Left renal pelvis (tissue), 4 donors: ENCODE measurements at regions not wholly inside any gene's neighbourhood (a gene's known extent, or its start where the extent isn't known, plus 50 kb on each side); places are given as distances from the start of the nearest gene placed in this dataset.

Experiments
- DNase-seq, 4 donors: peaks; one replicate each; pipeline ENCODE4 v3.0.0-alpha.2; 2013; ENCODE audit warnings: low read depth in 4 of 4, low spot score in 3 of 4

DNA sequence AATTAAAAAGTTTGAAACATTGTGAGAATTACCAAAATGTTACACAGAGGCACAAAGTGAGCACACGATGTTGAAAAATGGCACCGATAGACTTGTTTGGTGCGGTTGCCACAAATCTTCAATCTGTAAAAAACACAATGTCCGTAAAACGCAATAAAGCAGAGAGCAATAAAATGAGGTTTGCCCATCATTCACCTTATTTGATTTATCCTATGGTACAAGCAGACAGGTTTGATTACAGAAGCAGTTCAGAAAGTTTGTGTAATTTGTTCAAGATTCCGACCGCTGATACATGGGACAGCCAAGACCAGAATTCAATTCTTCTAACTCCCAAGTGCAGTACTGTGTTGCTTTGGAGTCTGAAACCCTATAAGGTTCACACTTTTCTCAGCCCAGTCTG is 318.3 kb upstream of the PROX1 start:
- DNase-seq, result no peak

GRCh38 chr1:213669964-213670691 is 317.6 kb upstream of the PROX1 start:
- DNase-seq, result no peak

- DNase-seq, result no peak
Measured at GRCh38 chr1:213670692-213671023, 317.1 kb upstream of the PROX1 start.

DNA sequence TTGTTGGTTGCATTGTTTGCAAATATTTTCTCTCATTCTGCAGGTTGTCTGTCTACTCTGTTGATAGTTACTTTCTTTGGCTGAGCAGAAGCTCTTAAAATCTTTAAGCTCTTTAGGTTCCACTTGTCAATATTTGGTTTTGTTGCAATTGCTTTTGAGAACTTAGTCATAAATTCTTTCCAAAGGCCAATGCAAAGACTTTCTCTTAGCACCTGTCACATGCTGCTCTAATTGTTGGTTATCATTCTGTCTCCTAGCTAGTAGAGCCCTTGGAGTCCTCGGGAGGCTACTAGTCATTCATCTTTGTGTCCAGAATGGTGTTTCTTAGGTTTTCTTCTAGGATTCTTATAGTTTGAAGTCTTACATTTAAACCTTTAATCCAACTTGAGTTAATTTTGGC is 312.7 kb upstream of the PROX1 start:
- no peak for DNase-seq

- no peak for DNase-seq
Measured at GRCh38 chr1:213676736-213677135, 311.0 kb upstream of the PROX1 start.

GRCh38 chr1:213678348-213678747 is 309.4 kb upstream of the PROX1 start:
- no peak for DNase-seq

- DNase-seq, result no peak
Measured at GRCh38 chr1:213678753-213679152, 309.0 kb upstream of the PROX1 start.

DNA sequence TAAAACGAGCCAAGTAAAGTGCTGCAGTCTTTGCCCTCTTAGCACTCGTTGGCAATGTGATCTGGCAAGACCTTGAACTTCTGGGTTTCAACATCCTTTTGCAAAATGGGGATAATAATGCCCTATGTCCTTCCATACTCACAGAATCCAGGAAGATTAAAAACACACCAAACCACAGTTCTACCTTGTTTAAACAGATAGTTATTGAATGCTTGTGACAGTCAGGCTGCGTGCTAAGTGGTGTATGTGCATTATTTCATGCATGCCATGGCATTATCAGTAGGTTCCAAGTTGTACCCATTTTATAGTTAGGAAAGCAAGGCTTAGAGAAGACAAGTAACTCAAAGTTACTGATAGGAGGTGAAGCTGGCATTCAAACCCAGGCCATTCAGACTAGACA is 308.6 kb upstream of the PROX1 start:
- DNase-seq, result no peak

GRCh38 chr1:213680677-213681325 is 307.0 kb upstream of the PROX1 start:
- no peak for DNase-seq

DNA sequence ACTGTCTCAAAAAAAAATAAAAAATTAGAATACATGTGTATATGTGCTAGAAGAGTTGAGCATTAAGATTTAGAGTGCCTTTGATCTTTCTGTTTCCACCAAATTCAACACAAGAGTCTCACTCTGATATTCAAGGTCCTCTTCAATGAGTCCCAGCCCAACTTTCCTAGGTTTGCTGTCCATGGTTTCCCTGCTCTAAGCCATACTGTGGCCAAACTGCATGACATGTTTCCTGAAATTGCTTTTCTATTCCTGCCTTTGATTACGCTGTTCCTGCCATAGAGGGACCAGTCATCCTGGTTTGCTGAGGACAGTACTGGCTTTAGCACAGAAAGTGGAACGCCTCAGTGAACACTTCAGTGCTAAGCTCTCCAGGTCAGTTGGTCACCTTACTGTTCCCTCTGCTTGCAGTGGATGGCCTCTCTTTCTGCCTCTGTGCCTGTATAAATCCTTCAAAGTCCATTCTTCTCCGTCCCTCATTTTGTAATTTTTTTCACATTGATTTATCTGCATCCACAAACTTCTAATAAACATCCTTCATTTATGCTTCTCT is 305.9 kb upstream of the PROX1 start:
- DNase-seq, result no peak

- DNase-seq, result no peak
Measured at GRCh38 chr1:213683529-213683928, 304.2 kb upstream of the PROX1 start.

DNA sequence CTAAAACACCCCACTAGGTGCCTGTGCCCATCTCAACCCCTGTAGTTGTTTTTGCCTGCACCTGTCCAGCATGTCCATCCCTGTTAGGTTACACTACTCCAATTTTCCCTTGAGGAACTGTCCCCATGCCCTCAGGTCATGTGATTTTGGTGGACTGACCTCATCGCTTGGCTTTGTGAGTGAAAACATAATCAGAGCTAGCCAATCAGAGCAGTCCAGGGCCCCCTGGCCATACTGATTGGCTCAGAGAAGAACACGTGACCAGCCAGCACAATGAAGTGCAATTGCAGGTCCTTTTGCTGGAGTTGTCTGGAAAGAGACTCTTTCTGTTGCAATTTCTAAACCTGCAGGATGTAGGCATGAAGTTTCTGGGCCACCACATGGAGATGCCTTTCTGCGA is 303.3 kb upstream of the PROX1 start:
- no peak for DNase-seq

DNA sequence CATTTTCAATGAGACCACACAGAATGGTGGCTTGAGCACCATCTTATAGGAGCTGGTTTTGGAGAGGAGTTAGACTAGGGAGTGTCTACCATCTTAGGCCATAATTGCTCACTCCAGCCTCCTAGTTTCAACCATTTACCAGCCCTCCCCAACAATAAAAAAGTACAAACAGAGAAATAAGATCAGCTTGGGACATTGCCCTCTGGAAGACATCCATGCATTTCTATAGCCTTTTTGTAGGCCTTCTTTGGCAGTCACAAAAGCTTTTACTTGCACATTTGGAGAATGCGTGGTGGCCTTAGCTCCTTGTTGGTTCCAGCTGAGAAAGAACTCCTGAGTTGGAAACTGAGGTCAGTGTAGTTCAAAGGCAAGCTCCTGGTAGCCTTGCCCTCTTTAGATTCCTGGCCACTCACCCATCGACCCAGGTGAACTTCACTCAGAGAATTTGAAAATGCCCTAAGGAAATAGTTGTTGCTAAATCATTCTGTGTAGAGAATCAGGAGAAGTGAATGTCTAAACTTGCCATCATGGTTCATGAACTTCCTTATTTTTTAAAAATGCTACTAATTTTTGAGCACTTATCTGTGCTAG is 301.7 kb upstream of the PROX1 start:
- no peak for DNase-seq

DNA sequence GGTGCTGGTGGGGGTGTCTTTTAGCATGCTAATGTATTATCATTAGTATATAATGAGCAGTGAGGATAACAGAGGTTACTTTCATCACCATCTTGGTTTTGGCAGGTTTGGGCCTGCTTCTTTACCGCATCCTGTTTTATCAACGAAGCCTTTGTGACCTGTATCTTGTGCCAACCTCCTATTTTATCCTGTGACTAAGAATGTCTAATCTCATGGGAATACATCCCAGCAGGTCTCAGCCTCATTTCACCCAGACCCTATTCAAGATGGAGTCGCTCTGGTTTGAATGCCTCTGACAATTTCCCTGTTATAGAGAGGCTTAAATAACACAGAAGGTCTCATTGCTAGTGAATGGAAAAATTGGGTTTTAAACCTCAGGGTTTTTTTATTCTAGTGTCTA is 300.8 kb upstream of the PROX1 start:
- no peak for DNase-seq

- DNase-seq, result no peak
Measured at GRCh38 chr1:213687832-213688231, 299.9 kb upstream of the PROX1 start.

DNA sequence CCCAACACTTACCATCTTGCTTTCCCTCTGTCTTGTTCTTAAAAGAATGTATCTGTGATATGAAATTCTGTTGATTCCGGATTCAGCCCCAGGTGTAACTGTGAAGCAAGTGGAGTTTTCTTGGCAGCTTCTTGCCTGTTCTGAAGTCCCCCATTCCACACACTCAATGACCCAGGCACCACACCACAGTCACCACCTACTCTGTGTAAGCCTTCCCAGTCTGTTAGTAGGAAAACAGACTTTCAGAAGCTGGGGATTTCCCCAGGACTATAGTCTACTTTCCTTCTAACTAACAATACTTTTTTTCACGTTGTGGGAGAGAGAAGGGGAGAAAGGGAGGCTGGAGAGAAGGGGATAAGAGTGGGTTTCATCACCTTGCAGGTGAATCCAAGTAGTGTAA is 299.1 kb upstream of the PROX1 start:
- DNase-seq, result no peak

GRCh38 chr1:213689260-213689659 is 298.5 kb upstream of the PROX1 start:
- DNase-seq, result no peak

DNA sequence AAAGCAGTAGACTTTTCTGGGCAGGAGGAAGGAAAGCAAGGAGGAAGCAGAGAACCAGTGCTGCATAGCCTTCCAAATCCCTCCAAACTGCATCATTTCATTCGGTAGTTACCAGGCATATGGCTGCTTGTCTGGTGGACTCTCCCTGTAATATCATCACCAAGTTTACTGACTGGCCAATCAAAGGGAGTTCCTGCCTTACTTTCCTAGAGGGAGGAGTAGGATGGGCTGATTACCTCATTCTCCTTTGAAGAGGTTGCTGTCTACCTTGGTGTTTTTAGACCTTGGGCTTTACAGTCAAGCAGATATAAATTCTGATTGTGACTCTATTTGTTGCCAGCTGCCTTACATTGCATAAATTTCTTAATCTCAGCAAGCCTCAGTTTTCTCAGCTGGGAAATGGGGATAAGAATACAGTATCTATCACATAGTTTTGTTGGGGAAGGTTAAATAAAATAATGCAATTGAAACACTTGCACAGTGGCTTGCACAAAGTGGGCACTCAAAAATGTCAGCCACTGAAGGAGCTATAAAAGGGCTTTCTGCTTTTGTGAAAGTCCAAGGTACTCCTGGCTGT is 297.3 kb upstream of the PROX1 start:
- DNase-seq, result no peak

DNA sequence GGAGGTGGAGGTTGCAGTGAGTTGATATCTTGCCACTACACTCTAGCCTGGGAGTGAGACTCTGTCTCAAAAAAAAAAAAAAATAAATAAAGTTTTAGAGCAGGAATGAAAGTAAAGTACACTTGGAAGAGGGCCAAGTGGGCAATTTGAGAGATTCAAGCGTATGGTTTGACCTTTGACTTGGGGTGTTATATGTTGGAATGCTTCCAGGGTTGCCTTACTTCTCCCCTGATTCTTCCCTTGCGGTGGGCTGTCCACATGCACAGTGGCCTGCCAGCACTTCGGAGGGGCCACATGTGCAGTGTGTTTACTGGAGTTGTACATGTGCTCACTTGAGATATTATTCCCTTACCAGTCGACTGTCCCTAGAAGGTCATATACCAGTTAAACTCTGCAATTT is 295.5 kb upstream of the PROX1 start:
- DNase-seq, result no peak

DNA sequence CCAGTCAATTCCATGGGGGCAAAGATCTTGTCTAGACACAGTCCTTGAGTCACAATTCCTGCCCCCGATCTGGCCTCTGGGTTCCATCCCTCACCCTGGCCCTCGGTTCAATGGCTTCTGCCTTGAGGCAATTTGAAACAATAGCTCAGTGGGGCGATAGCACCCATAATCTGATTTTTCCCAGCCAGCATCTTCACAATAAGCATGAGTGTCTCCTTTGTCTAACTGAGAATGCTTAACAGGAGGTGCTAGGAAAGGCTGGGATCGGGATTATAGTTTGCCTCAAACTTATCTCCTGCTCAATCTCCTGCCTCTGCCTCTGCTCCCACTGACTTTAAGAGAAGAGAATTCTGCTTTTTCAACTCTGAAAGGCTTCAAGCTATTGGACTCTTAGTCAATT is 293.9 kb upstream of the PROX1 start:
- DNase-seq, result no peak

- DNase-seq, result no peak
Measured at GRCh38 chr1:213697192-213697802, 290.5 kb upstream of the PROX1 start.
